ENCODE measurements at regions not wholly inside any gene's neighbourhood (a gene's known extent, or its start where the extent isn't known, plus 50 kb on each side); places are given as distances from the start of the nearest gene placed in this dataset.

DNA sequence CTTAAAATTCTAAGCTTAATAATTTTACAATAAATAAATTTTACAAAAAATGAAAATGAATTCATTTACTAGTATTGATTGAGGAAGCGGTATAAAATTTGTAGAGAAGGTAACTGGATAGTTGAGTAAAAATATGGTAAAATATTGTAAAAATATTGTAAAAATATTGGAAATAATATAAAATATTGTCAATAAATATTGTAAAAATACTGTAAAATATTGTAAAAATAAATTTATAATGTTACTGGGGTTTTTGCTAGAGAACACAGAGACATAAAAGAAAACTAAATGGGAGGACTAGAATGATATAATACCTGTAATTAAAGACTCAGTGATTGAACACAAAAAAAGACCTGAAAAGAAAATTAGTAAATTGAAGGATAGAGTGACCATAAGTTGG lies 546.3 kb upstream of the NETO1 start (continued):
- TF ChIP-seq, protein P1, sequence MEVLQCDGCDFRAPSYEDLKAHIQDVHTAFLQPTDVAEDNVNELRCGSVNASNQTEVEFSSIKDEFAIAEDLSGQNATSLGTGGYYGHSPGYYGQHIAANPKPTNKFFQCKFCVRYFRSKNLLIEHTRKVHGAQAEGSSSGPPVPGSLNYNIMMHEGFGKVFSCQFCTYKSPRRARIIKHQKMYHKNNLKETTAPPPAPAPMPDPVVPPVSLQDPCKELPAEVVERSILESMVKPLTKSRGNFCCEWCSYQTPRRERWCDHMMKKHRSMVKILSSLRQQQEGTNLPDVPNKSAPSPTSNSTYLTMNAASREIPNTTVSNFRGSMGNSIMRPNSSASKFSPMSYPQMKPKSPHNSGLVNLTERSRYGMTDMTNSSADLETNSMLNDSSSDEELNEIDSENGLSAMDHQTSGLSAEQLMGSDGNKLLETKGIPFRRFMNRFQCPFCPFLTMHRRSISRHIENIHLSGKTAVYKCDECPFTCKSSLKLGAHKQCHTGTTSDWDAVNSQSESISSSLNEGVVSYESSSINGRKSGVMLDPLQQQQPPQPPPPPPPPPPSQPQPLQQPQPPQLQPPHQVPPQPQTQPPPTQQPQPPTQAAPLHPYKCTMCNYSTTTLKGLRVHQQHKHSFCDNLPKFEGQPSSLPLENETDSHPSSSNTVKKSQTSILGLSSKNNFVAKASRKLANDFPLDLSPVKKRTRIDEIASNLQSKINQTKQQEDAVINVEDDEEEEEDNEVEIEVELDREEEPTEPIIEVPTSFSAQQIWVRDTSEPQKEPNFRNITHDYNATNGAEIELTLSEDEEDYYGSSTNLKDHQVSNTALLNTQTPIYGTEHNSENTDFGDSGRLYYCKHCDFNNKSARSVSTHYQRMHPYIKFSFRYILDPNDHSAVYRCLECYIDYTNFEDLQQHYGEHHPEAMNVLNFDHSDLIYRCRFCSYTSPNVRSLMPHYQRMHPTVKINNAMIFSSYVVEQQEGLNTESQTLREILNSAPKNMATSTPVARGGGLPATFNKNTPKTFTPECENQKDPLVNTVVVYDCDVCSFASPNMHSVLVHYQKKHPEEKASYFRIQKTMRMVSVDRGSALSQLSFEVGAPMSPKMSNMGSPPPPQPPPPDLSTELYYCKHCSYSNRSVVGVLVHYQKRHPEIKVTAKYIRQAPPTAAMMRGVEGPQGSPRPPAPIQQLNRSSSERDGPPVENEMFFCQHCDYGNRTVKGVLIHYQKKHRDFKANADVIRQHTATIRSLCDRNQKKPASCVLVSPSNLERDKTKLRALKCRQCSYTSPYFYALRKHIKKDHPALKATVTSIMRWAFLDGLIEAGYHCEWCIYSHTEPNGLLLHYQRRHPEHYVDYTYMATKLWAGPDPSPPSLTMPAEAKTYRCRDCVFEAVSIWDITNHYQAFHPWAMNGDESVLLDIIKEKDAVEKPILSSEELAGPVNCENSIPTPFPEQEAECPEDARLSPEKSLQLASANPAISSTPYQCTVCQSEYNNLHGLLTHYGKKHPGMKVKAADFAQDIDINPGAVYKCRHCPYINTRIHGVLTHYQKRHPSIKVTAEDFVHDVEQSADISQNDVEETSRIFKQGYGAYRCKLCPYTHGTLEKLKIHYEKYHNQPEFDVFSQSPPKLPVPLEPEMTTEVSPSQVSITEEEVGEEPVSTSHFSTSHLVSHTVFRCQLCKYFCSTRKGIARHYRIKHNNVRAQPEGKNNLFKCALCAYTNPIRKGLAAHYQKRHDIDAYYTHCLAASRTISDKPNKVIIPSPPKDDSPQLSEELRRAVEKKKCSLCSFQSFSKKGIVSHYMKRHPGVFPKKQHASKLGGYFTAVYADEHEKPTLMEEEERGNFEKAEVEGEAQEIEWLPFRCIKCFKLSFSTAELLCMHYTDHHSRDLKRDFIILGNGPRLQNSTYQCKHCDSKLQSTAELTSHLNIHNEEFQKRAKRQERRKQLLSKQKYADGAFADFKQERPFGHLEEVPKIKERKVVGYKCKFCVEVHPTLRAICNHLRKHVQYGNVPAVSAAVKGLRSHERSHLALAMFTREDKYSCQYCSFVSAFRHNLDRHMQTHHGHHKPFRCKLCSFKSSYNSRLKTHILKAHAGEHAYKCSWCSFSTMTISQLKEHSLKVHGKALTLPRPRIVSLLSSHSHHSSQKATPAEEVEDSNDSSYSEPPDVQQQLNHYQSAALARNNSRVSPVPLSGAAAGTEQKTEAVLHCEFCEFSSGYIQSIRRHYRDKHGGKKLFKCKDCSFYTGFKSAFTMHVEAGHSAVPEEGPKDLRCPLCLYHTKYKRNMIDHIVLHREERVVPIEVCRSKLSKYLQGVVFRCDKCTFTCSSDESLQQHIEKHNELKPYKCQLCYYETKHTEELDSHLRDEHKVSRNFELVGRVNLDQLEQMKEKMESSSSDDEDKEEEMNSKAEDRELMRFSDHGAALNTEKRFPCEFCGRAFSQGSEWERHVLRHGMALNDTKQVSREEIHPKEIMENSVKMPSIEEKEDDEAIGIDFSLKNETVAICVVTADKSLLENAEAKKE (CRISPR knock-in tag; IDR thresholded peaks at IDR 0.05), result no peak
- no peak for TF ChIP-seq JUNB (IDR thresholded peaks at IDR 0.05; ENCODE audit: unreplicated experiment)
- no peak for TF ChIP-seq EZH2phosphoT487 (IDR thresholded peaks at IDR 0.05; ENCODE audit: unreplicated experiment)
- TF ChIP-seq, protein P2, sequence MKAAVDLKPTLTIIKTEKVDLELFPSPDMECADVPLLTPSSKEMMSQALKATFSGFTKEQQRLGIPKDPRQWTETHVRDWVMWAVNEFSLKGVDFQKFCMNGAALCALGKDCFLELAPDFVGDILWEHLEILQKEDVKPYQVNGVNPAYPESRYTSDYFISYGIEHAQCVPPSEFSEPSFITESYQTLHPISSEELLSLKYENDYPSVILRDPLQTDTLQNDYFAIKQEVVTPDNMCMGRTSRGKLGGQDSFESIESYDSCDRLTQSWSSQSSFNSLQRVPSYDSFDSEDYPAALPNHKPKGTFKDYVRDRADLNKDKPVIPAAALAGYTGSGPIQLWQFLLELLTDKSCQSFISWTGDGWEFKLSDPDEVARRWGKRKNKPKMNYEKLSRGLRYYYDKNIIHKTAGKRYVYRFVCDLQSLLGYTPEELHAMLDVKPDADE (IDR thresholded peaks at IDR 0.05), result no peak
- TF ChIP-seq STAT1 (IDR thresholded peaks at IDR 0.05; ENCODE audit: unreplicated experiment), result no peak
- TF ChIP-seq EZH2 (IDR thresholded peaks at IDR 0.05; ENCODE audit: low read depth, unreplicated experiment), result no peak
- TF ChIP-seq, protein P3, sequence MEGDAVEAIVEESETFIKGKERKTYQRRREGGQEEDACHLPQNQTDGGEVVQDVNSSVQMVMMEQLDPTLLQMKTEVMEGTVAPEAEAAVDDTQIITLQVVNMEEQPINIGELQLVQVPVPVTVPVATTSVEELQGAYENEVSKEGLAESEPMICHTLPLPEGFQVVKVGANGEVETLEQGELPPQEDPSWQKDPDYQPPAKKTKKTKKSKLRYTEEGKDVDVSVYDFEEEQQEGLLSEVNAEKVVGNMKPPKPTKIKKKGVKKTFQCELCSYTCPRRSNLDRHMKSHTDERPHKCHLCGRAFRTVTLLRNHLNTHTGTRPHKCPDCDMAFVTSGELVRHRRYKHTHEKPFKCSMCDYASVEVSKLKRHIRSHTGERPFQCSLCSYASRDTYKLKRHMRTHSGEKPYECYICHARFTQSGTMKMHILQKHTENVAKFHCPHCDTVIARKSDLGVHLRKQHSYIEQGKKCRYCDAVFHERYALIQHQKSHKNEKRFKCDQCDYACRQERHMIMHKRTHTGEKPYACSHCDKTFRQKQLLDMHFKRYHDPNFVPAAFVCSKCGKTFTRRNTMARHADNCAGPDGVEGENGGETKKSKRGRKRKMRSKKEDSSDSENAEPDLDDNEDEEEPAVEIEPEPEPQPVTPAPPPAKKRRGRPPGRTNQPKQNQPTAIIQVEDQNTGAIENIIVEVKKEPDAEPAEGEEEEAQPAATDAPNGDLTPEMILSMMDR (conservative IDR thresholded peaks at IDR 0.05; ENCODE audit: low read depth in 2 of 2), result no peak

DNA sequence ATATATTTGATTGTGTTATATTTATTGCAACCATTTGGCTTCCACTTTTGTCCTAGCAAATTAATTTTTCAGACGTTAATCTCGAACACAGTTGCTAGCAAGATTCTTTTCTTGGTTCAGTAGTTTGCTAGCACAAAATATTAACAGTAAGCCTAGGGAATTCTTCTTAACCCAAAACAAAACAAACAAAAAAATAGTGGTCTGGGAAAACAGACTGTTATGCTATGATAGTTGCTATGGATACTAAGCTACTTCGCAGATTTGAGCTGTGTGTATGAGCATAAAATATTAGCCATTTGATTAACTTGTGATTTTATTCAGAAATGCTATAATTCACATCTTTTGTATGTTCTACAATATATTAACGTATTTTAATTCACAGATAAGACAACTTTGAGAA lies 541.5 kb upstream of the NETO1 start:
- Histone ChIP-seq H3K27ac (ENCODE audit: low read depth) (no peak overlapping the region), H3K79me2 (replicated peaks; ENCODE audit: insufficient read depth) (no peaks in the 10 kb centered on the region), H4K20me1 (replicated peaks; ENCODE audit: insufficient read depth) (no peaks in the 10 kb centered on the region), H3K27me3 (ENCODE audit: insufficient read depth) (no peaks in the 10 kb centered on the region), H3K36me3 (ENCODE audit: insufficient read depth) (no peaks in the 10 kb centered on the region), H3F3A (replicated peaks; ENCODE audit: low read depth) (no peaks in the 10 kb centered on the region), H3K4me1 (ENCODE audit: insufficient read depth) (peaks cover 14% of the 10 kb centered on the region; the same call in 1 of the 2 replicates), H3K4me3 (no peak overlapping the region), H2AFZ (no peak overlapping the region), H3K9me2 (ENCODE audit: insufficient read depth) (no peaks in the 10 kb centered on the region), H3K4me2 (no peak overlapping the region)
- TF ChIP-seq CREB1 (CRISPR knock-in tag; IDR thresholded peaks at IDR 0.05; ENCODE audit: low read depth), result no peak
- no peak for TF ChIP-seq EZH2 (IDR thresholded peaks at IDR 0.05; ENCODE audit: low read depth, unreplicated experiment)
- TF ChIP-seq JUNB (IDR thresholded peaks at IDR 0.05; ENCODE audit: unreplicated experiment), result no peak
- TF ChIP-seq STAT1 (IDR thresholded peaks at IDR 0.05; ENCODE audit: unreplicated experiment), result no peak
- TF ChIP-seq, protein P2 (IDR thresholded peaks at IDR 0.05), result no peak
- Mint-ChIP-seq H3K9me3 (no peaks in the 10 kb centered on the region), H3K27me3 (ENCODE audit: insufficient read depth, low read depth, poor library complexity) (no peaks in the 10 kb centered on the region), H3K27ac (no peak overlapping the region), H3K36me3 (ENCODE audit: low read depth) (no peaks in the 10 kb centered on the region), H3K4me1 (peaks cover 20% of the 10 kb centered on the region), H3K4me3 (no peak overlapping the region)
- no peak for ATAC-seq
- DNase-seq (ENCODE audit: low spot score), result no peak

Data from GM23338 (cell line).